Gastroesophageal sphincter (tissue), 3 donors: ENCODE measurements at regions not wholly inside any gene's neighbourhood (a gene's known extent, or its start where the extent isn't known, plus 50 kb on each side); places are given as distances from the start of the nearest gene placed in this dataset.

ENCODE experiments used
- CTCF ChIP-seq, 4 experiments: fragments of 200-600 bp in 2 of 4; fragments of 450-650 bp in 2 of 4; sonication (generic) in 1 of 4; IDR thresholded peaks; one replicate each; pipeline ENCODE4 v1.5.1; 2017 to 2019; ENCODE audit warnings: antibody characterized with exemption in 4 of 4, mild to moderate bottlenecking in 2 of 4, moderate library complexity in 2 of 4
- EP300 ChIP-seq: sonication (generic); formaldehyde crosslinking; IDR thresholded peaks from one replicate; pipeline ENCODE4 v1.6.1; 2017; ENCODE audit warnings: antibody characterized with exemption, mild to moderate bottlenecking
- POLR2A ChIP-seq, 2 donors: fragments of 450-650 bp; IDR thresholded peaks; one replicate each; pipeline ENCODE4 v1.6.1; 2017; ENCODE audit warnings: antibody characterized with exemption in 2 of 2, mild to moderate bottlenecking in 2 of 2, moderate library complexity in 1 of 2
- POLR2AphosphoS5 ChIP-seq: sonication (generic); formaldehyde crosslinking; IDR thresholded peaks from one replicate; pipeline ENCODE4 v1.6.1; 2017; ENCODE audit warnings: antibody characterized with exemption

GRCh38 chr6:155830531-155830930 lies 374.9 kb upstream of the NOX3 start:
- TF ChIP-seq POLR2A (IDR thresholded peaks at IDR 0.05) (no peak), CTCF (IDR thresholded peaks at IDR 0.05) (no peak), POLR2AphosphoS5 (no peak), EP300 (no peak)
